Parathyroid adenoma (tissue), 2 donors: ENCODE measurements at regions not wholly inside any gene's neighbourhood (a gene's known extent, or its start where the extent isn't known, plus 50 kb on each side); places are given as distances from the start of the nearest gene placed in this dataset.

Experiments used
- H2AFZ ChIP-seq: fragments of 300-600 bp; sonication (generic); one replicate; pipeline ENCODE4 v1.7.0; 2017; ENCODE audit warnings: antibody characterized with exemption, mild to moderate bottlenecking
- H3K27ac ChIP-seq: fragments of 300-600 bp; sonication (generic); one replicate; pipeline ENCODE4 v1.7.0; 2017
- H3K27me3 ChIP-seq: fragments of 300-600 bp; sonication (generic); one replicate; pipeline ENCODE4 v1.7.0; 2017; ENCODE audit warnings: low read length; ENCODE audit not compliant: control insufficient read depth, insufficient read depth
- H3K36me3 ChIP-seq: fragments of 300-600 bp; sonication (generic); one replicate; pipeline ENCODE4 v1.7.0; 2017; ENCODE audit warnings: low read length; ENCODE audit not compliant: control insufficient read depth, insufficient read depth
- H3K4me1 ChIP-seq: fragments of 300-600 bp; sonication (generic); one replicate; pipeline ENCODE4 v1.7.0; 2017; ENCODE audit warnings: control low read depth
- H3K4me2 ChIP-seq: fragments of 300-600 bp; sonication (generic); one replicate; pipeline ENCODE4 v1.7.0; 2017; ENCODE audit warnings: low read length
- H3K4me3 ChIP-seq: fragments of 300-600 bp; sonication (generic); one replicate; pipeline ENCODE4 v1.7.0; 2017; ENCODE audit warnings: low read depth, low read length
- H3K79me2 ChIP-seq: fragments of 300-600 bp; sonication (generic); one replicate; pipeline ENCODE4 v1.7.0; 2017; ENCODE audit warnings: control low read depth
- H3K9ac ChIP-seq: fragments of 300-600 bp; sonication (generic); one replicate; pipeline ENCODE4 v1.7.0; 2017; ENCODE audit warnings: mild to moderate bottlenecking
- H3K9me3 ChIP-seq: fragments of 300-600 bp; sonication (generic); one replicate; pipeline ENCODE4 v1.7.0; 2017; ENCODE audit warnings: low read length; ENCODE audit not compliant: control insufficient read depth
- CTCF ChIP-seq: fragments of 300-600 bp; sonication (generic); IDR thresholded peaks from one replicate; pipeline ENCODE4 v1.7.0; 2017; ENCODE audit warnings: antibody characterized with exemption, mild to moderate bottlenecking
- donor health status: primary hyperparathyroidism.

- Histone ChIP-seq H3K4me1 (no peaks in the 10 kb centered on the region), H3K9ac (no peak overlapping the region), H3K9me3 (no peaks in the 10 kb centered on the region), H3K27me3 (no peaks in the 10 kb centered on the region), H3K27ac (no peak overlapping the region), H2AFZ (no peak overlapping the region), H3K4me2 (no peak overlapping the region), H3K79me2 (no peaks in the 10 kb centered on the region), H3K36me3 (no peaks in the 10 kb centered on the region), H3K4me3 (no peak overlapping the region)
- TF ChIP-seq CTCF, result no peak
Measured at GRCh38 chr16:86158688-86159360, 259.9 kb downstream of the IRF8 start.

GRCh38 chr16:86165479-86165878 lies 266.5 kb downstream of the IRF8 start:
- no peak for TF ChIP-seq CTCF
- Histone ChIP-seq H3K9me3 (no peaks in the 10 kb centered on the region), H3K4me3 (no peak overlapping the region), H3K27me3 (no peaks in the 10 kb centered on the region), H3K36me3 (no peaks in the 10 kb centered on the region), H3K4me1 (no peaks in the 10 kb centered on the region), H3K27ac (no peak overlapping the region), H3K9ac (no peak overlapping the region), H3K79me2 (no peaks in the 10 kb centered on the region), H2AFZ (no peak overlapping the region), H3K4me2 (no peak overlapping the region)

GRCh38 chr16:86166414-86166813 lies 267.5 kb downstream of the IRF8 start:
- H3K27ac ChIP-seq, result no peak overlapping the region
- H3K36me3 ChIP-seq, result no peaks in the 10 kb centered on the region
- H2AFZ ChIP-seq, result no peak overlapping the region
- no peaks in the 10 kb centered on the region for H3K79me2 ChIP-seq
- no peak overlapping the region for H3K4me3 ChIP-seq
- no peaks in the 10 kb centered on the region for H3K27me3 ChIP-seq
- no peak overlapping the region for H3K9ac ChIP-seq
- H3K4me2 ChIP-seq, result no peak overlapping the region
- no peak for TF ChIP-seq CTCF
- no peaks in the 10 kb centered on the region for H3K4me1 ChIP-seq
- H3K9me3 ChIP-seq, result no peaks in the 10 kb centered on the region

- Histone ChIP-seq H3K27ac (no peak overlapping the region), H3K9me3 (no peaks in the 10 kb centered on the region), H3K36me3 (no peaks in the 10 kb centered on the region), H3K9ac (no peak overlapping the region), H3K4me1 (no peaks in the 10 kb centered on the region), H3K27me3 (no peaks in the 10 kb centered on the region), H3K79me2 (no peaks in the 10 kb centered on the region), H3K4me2 (no peak overlapping the region), H2AFZ (no peak overlapping the region), H3K4me3 (no peak overlapping the region)
- TF ChIP-seq CTCF, result no peak
Measured at GRCh38 chr16:86167061-86167460, 268.1 kb downstream of the IRF8 start.

GRCh38 chr16:86170720-86171119 lies 271.8 kb downstream of the IRF8 start:
- no peaks in the 10 kb centered on the region for H3K4me1 ChIP-seq
- no peak for TF ChIP-seq CTCF
- H3K9me3 ChIP-seq, result no peaks in the 10 kb centered on the region
- no peak overlapping the region for H3K9ac ChIP-seq
- no peak overlapping the region for H3K4me2 ChIP-seq
- H3K27me3 ChIP-seq, result no peaks in the 10 kb centered on the region
- H2AFZ ChIP-seq, result no peak overlapping the region
- no peaks in the 10 kb centered on the region for H3K79me2 ChIP-seq
- H3K36me3 ChIP-seq, result no peaks in the 10 kb centered on the region
- H3K4me3 ChIP-seq, result no peak overlapping the region
- no peak overlapping the region for H3K27ac ChIP-seq
